ENCODE measurements at regions not wholly inside any gene's neighbourhood (a gene's known extent, or its start where the extent isn't known, plus 50 kb on each side); places are given as distances from the start of the nearest gene placed in this dataset.

- no peaks in the 10 kb centered on the region for H3K27me3 Mint-ChIP-seq (ENCODE audit: low read depth)
- H3K36me3 Mint-ChIP-seq (ENCODE audit: low read depth) = no peaks in the 10 kb centered on the region
- no peak overlapping the region for H3K27ac Mint-ChIP-seq
- H3K4me3 Mint-ChIP-seq = no peak overlapping the region
- no peaks in the 10 kb centered on the region for H3K4me1 Mint-ChIP-seq
- H3K9me3 Mint-ChIP-seq = peaks cover 7% of the 10 kb centered on the region
- TF ChIP-seq, protein P1, sequence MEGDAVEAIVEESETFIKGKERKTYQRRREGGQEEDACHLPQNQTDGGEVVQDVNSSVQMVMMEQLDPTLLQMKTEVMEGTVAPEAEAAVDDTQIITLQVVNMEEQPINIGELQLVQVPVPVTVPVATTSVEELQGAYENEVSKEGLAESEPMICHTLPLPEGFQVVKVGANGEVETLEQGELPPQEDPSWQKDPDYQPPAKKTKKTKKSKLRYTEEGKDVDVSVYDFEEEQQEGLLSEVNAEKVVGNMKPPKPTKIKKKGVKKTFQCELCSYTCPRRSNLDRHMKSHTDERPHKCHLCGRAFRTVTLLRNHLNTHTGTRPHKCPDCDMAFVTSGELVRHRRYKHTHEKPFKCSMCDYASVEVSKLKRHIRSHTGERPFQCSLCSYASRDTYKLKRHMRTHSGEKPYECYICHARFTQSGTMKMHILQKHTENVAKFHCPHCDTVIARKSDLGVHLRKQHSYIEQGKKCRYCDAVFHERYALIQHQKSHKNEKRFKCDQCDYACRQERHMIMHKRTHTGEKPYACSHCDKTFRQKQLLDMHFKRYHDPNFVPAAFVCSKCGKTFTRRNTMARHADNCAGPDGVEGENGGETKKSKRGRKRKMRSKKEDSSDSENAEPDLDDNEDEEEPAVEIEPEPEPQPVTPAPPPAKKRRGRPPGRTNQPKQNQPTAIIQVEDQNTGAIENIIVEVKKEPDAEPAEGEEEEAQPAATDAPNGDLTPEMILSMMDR (IDR thresholded peaks at IDR 0.05; ENCODE audit: unreplicated experiment in 3 of 3) = no peak
Measured at GRCh38 chrX:64097891-64098290, 107.6 kb downstream of the AMER1 start.

- H3K27me3 Mint-ChIP-seq (ENCODE audit: low read depth) = no peaks in the 10 kb centered on the region
- no peak overlapping the region for H3K4me3 Mint-ChIP-seq
- H3K36me3 Mint-ChIP-seq (ENCODE audit: low read depth) = no peaks in the 10 kb centered on the region
- no peaks in the 10 kb centered on the region for H3K4me1 Mint-ChIP-seq
- TF ChIP-seq, protein P1 (IDR thresholded peaks at IDR 0.05; ENCODE audit: unreplicated experiment in 3 of 3) = peak in 2 of 3 experiments; percentile 35 to 44
- peaks cover 16% of the 10 kb centered on the region for H3K9me3 Mint-ChIP-seq
- no peak overlapping the region for H3K27ac Mint-ChIP-seq
Measured at GRCh38 chrX:64093761-64094160, 111.7 kb downstream of the AMER1 start.
